ENCODE measurements at regions not wholly inside any gene's neighbourhood (a gene's known extent, or its start where the extent isn't known, plus 50 kb on each side); places are given as distances from the start of the nearest gene placed in this dataset.

DNA sequence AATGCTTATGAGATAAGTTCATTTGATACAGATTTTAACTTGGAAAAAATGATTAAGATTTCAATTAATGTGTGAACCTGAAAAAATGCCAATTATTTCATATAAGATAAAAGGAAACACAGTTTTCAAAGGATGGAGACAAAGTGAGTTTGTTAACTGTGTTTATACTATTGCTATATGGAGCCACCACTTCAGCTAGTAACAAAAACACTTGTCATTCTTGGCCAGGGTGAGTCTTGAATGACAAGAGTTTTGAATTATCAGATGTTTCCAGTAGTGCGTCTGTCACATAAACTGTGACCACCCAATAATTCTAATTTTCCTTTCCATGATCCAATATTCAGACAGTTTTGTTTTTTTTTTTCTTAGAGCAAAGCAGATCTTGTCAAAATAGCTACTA lies 78.0 kb upstream of the GADL1 start:
- TF ChIP-seq, protein P1, sequence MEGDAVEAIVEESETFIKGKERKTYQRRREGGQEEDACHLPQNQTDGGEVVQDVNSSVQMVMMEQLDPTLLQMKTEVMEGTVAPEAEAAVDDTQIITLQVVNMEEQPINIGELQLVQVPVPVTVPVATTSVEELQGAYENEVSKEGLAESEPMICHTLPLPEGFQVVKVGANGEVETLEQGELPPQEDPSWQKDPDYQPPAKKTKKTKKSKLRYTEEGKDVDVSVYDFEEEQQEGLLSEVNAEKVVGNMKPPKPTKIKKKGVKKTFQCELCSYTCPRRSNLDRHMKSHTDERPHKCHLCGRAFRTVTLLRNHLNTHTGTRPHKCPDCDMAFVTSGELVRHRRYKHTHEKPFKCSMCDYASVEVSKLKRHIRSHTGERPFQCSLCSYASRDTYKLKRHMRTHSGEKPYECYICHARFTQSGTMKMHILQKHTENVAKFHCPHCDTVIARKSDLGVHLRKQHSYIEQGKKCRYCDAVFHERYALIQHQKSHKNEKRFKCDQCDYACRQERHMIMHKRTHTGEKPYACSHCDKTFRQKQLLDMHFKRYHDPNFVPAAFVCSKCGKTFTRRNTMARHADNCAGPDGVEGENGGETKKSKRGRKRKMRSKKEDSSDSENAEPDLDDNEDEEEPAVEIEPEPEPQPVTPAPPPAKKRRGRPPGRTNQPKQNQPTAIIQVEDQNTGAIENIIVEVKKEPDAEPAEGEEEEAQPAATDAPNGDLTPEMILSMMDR (IDR thresholded peaks at IDR 0.05; ENCODE audit: insufficient read depth, low read depth, low read length) = no peak
- TF ChIP-seq EZH2 (IDR thresholded peaks at IDR 0.05; ENCODE audit: insufficient read depth, low read length) = no peak
